ENCODE measurements at regions not wholly inside any gene's neighbourhood (a gene's known extent, or its start where the extent isn't known, plus 50 kb on each side); places are given as distances from the start of the nearest gene placed in this dataset.

GRCh38 chr2:185954389-185954788 is 215.8 kb downstream of the FSIP2 start:
- no peak for DNase-seq (ENCODE audit: low read depth, low spot score)
- no peak overlapping the region for H3K27ac ChIP-seq (ENCODE audit: insufficient read depth, low read depth, low read length)
- no peaks in the 10 kb centered on the region for H3K79me2 ChIP-seq (ENCODE audit: control insufficient read depth, insufficient read depth, low read length)
- H3K9me3 ChIP-seq (replicated peaks; ENCODE audit: control insufficient read depth, insufficient read depth, low read length), result no peaks in the 10 kb centered on the region
- H3K4me3 ChIP-seq (replicated peaks in 1 of 3; ENCODE audit: insufficient read depth in 1 of 3, low read depth in 1 of 3, low read length in 3 of 3), result no peak overlapping the region
- H2AFZ ChIP-seq (ENCODE audit: low read depth, low read length), result no peak overlapping the region
- no peak overlapping the region for H3K4me2 ChIP-seq (ENCODE audit: insufficient read depth, low read length)
- TF ChIP-seq JUN (IDR thresholded peaks at IDR 0.05; ENCODE audit: borderline replicate concordance, insufficient read depth, insufficient read length, low read depth), result no peak
- TF ChIP-seq POLR2A (IDR thresholded peaks at IDR 0.05; ENCODE audit: low read depth, low read length), result no peak
- TF ChIP-seq MAX (IDR thresholded peaks at IDR 0.05; ENCODE audit: insufficient read depth, insufficient read length), result no peak
- TF ChIP-seq CTCF (IDR thresholded peaks at IDR 0.05; ENCODE audit: extremely low read depth in 1 of 2, insufficient read depth in 1 of 2, low read depth in 1 of 2, low read length in 2 of 2), result no peak
- H3K36me3 ChIP-seq (ENCODE audit: control insufficient read depth in 2 of 2, extremely low read depth in 1 of 2, insufficient read depth in 2 of 2, low read length in 2 of 2), result no peaks in the 10 kb centered on the region
- H3K9me1 ChIP-seq (replicated peaks; ENCODE audit: control insufficient read depth, extremely low read depth, insufficient read depth, low read length), result no peaks in the 10 kb centered on the region
- no peak for FAIRE-seq
- intact Hi-C loops (cut with micrococcal nuclease) (no loop called here), dilution Hi-C loops (cut with MboI; ENCODE audit: extremely low pct_ligation_motif_present, low sequenced_read_pairs) (no loop called here)
- no peaks in the 10 kb centered on the region for H4K20me1 ChIP-seq (replicated peaks; ENCODE audit: control insufficient read depth, extremely low read depth, insufficient read depth, low read length)
- BruUV-seq (replicated peaks), result no TSS peak
- CTCF ChIA-PET, result interaction anchor here (1.7 kb wide), 1 partner anchor 304 kb away, joined by 4 read pairs; no protein-coding TSS in a partner anchor
- no peak overlapping the region for H3K9ac ChIP-seq (replicated peaks; ENCODE audit: extremely low read depth, insufficient read depth, low read length)
- POLR2A ChIA-PET, result no interaction called here
- no peaks in the 10 kb centered on the region for H3K4me1 ChIP-seq (ENCODE audit: control insufficient read depth, extremely low read depth, insufficient read depth, low read length)
- no peaks in the 10 kb centered on the region for H3K27me3 ChIP-seq (ENCODE audit: control insufficient read depth in 2 of 2, insufficient read depth in 2 of 2, low read length in 2 of 2)

- Histone ChIP-seq H3K27me3 (ENCODE audit: control insufficient read depth in 2 of 2, insufficient read depth in 2 of 2, low read length in 2 of 2) (no peaks in the 10 kb centered on the region), H3K79me2 (ENCODE audit: control insufficient read depth, insufficient read depth, low read length) (no peaks in the 10 kb centered on the region), H3K9me1 (replicated peaks; ENCODE audit: control insufficient read depth, extremely low read depth, insufficient read depth, low read length) (no peaks in the 10 kb centered on the region), H2AFZ (ENCODE audit: low read depth, low read length) (no peak overlapping the region), H3K9ac (replicated peaks; ENCODE audit: extremely low read depth, insufficient read depth, low read length) (no peak overlapping the region), H3K36me3 (ENCODE audit: control insufficient read depth in 2 of 2, extremely low read depth in 1 of 2, insufficient read depth in 2 of 2, low read length in 2 of 2) (no peaks in the 10 kb centered on the region), H4K20me1 (replicated peaks; ENCODE audit: control insufficient read depth, extremely low read depth, insufficient read depth, low read length) (no peaks in the 10 kb centered on the region), H3K27ac (ENCODE audit: insufficient read depth, low read depth, low read length) (no peak overlapping the region), H3K4me1 (ENCODE audit: control insufficient read depth, extremely low read depth, insufficient read depth, low read length) (no peaks in the 10 kb centered on the region), H3K4me2 (ENCODE audit: insufficient read depth, low read length) (no peak overlapping the region), H3K4me3 (replicated peaks in 1 of 3; ENCODE audit: insufficient read depth in 1 of 3, low read depth in 1 of 3, low read length in 3 of 3) (no peak overlapping the region), H3K9me3 (replicated peaks; ENCODE audit: control insufficient read depth, insufficient read depth, low read length) (no peaks in the 10 kb centered on the region)
- no peak for FAIRE-seq
- intact Hi-C loops (cut with micrococcal nuclease), result no loop called here
- DNase-seq (ENCODE audit: low read depth, low spot score), result no peak
- CTCF ChIA-PET, result interaction anchor here (1.7 kb wide), 1 partner anchor 303 kb away, joined by 4 read pairs; no protein-coding TSS in a partner anchor
- POLR2A ChIA-PET, result no interaction called here
- TF ChIP-seq JUN (IDR thresholded peaks at IDR 0.05; ENCODE audit: borderline replicate concordance, insufficient read depth, insufficient read length, low read depth), result no peak
- TF ChIP-seq CTCF (IDR thresholded peaks at IDR 0.05; ENCODE audit: extremely low read depth in 1 of 2, insufficient read depth in 1 of 2, low read depth in 1 of 2, low read length in 2 of 2), result no peak
- TF ChIP-seq MAX (IDR thresholded peaks at IDR 0.05; ENCODE audit: insufficient read depth, insufficient read length), result no peak
- TF ChIP-seq GATA2 (IDR thresholded peaks at IDR 0.05; ENCODE audit: insufficient read depth, insufficient read length, low read depth, low read length), result no peak
- TF ChIP-seq FOS (IDR thresholded peaks at IDR 0.05; ENCODE audit: borderline replicate concordance, insufficient read depth, low read length), result no peak
- no peak for TF ChIP-seq POLR2A (IDR thresholded peaks at IDR 0.05; ENCODE audit: low read depth, low read length)
- no peak for TF ChIP-seq EZH2 (IDR thresholded peaks at IDR 0.05; ENCODE audit: borderline replicate concordance, low read depth, low read length, severe bottlenecking)
- TF ChIP-seq MYC (IDR thresholded peaks at IDR 0.05; ENCODE audit: low read depth, low read length), result no peak
- no peak for TF ChIP-seq POLR2AphosphoS5 (IDR thresholded peaks at IDR 0.05; ENCODE audit: insufficient read depth, low read depth, low read length)
- dilution Hi-C loops (cut with MboI; ENCODE audit: extremely low pct_ligation_motif_present, low sequenced_read_pairs), result no loop called here
- BruUV-seq (replicated peaks), result no TSS peak
Observed at GRCh38 chr2:185955050-185955449, 216.4 kb downstream of the FSIP2 start.

Measured in endothelial cell of umbilical vein (primary cell).